DND-41 (cell line): ENCODE measurements at regions not wholly inside any gene's neighbourhood (a gene's known extent, or its start where the extent isn't known, plus 50 kb on each side); places are given as distances from the start of the nearest gene placed in this dataset.
"Not testable (repeated sequence)": the region's sequence is repeated elsewhere in the genome, so short reads cannot be mapped to it uniquely, and the experiment has no call there.

Experiments
- ATAC-seq: fragments of 200-7000 bp; cut with Tn5 transposase; 3 replicates; pipeline ENCODE4 v1.9.1; 2021; ENCODE audit warnings: low read depth; ENCODE audit not compliant: insufficient read depth
- DNase-seq: peaks from one replicate; pipeline ENCODE4 v3.0.0-alpha.2; 2020
- H2AFZ ChIP-seq: 2 replicates; pipeline ENCODE4 v1.6.0; 2012; ENCODE audit warnings: low read depth, low read length
- H3K27ac ChIP-seq: 2 replicates; pipeline ENCODE4 v1.5.1; 2012; ENCODE audit warnings: low read length, inconsistent platforms
- H3K27me3 ChIP-seq: fragments of 200-600 bp; sonication (generic); 2 replicates; pipeline ENCODE4 v1.6.0; 2012; ENCODE audit warnings: low read length, mild to moderate bottlenecking, inconsistent platforms; ENCODE audit not compliant: insufficient read depth, poor library complexity
- H3K36me3 ChIP-seq: 2 replicates; pipeline ENCODE4 v1.5.1; 2012; ENCODE audit warnings: low read length, inconsistent platforms; ENCODE audit not compliant: insufficient read depth
- H3K4me1 ChIP-seq: 2 replicates; pipeline ENCODE4 v1.5.1; 2012; ENCODE audit warnings: mild to moderate bottlenecking, low read length; ENCODE audit not compliant: insufficient read depth
- H3K4me2 ChIP-seq: 2 replicates; pipeline ENCODE4 v1.6.0; 2012; ENCODE audit warnings: mild to moderate bottlenecking, moderate library complexity, low read length, inconsistent platforms; ENCODE audit not compliant: insufficient read depth
- H3K4me3 ChIP-seq, 2 experiments: fragments of 200-600 bp in 1 of 2; shearing (Covaris generic) in 1 of 2; 2 replicates each; pipeline ENCODE4 v1.5.1; 2012 to 2016; ENCODE audit warnings: inconsistent platforms in 2 of 2, low read length in 2 of 2, mild to moderate bottlenecking in 2 of 2, low read depth in 1 of 2, moderate library complexity in 1 of 2
- H3K79me2 ChIP-seq: 2 replicates; pipeline ENCODE4 v1.6.0; 2012; ENCODE audit warnings: low read length, inconsistent platforms; ENCODE audit not compliant: insufficient read depth
- H3K9ac ChIP-seq: 2 replicates; pipeline ENCODE4 v1.6.0; 2012; ENCODE audit warnings: low read depth, mild to moderate bottlenecking, inconsistent platforms, low read length, moderate library complexity
- H3K9me3 ChIP-seq: 2 replicates; pipeline ENCODE4 v1.5.1; 2012; ENCODE audit warnings: low read length, moderate library complexity, mild to moderate bottlenecking, inconsistent platforms; ENCODE audit not compliant: insufficient read depth, severe bottlenecking
- H4K20me1 ChIP-seq: 2 replicates; pipeline ENCODE4 v1.6.0; 2012; ENCODE audit warnings: low read length; ENCODE audit not compliant: insufficient read depth
- EZH2 ChIP-seq: IDR thresholded peaks from 3 replicates; pipeline ENCODE4 v1.6.1; 2012; ENCODE audit warnings: borderline replicate concordance, low read depth, mild to moderate bottlenecking, moderate library complexity, low read length, inconsistent platforms; ENCODE audit not compliant: severe bottlenecking
- TF ChIP-seq, protein P1 (sequence below): IDR thresholded peaks from 2 replicates; pipeline ENCODE4 v1.5.1; 2012; ENCODE audit warnings: borderline replicate concordance, low read length, moderate library complexity, mild to moderate bottlenecking; ENCODE audit not compliant: poor library complexity, severe bottlenecking; ENCODE audit errors: extremely low read depth

GRCh38 chr2:10196948-10197696 lies 74.6 kb downstream of the RRM2 start:
- Histone ChIP-seq H3K4me2 (no peak overlapping the region), H3K36me3 (peaks cover 81% of the 10 kb centered on the region), H3K4me1 (no peaks in the 10 kb centered on the region), H3K27me3 (no peaks in the 10 kb centered on the region), H3K27ac (no peak overlapping the region), H3K4me3 (no peak overlapping the region), H3K9me3 (no peaks in the 10 kb centered on the region), H3K79me2 (no peaks in the 10 kb centered on the region), H2AFZ (no peak overlapping the region), H4K20me1 (peaks cover 39% of the 10 kb centered on the region), H3K9ac (no peak overlapping the region)
- no peak for TF ChIP-seq EZH2
- DNase-seq (no peak), ATAC-seq (no peak)

DNA sequence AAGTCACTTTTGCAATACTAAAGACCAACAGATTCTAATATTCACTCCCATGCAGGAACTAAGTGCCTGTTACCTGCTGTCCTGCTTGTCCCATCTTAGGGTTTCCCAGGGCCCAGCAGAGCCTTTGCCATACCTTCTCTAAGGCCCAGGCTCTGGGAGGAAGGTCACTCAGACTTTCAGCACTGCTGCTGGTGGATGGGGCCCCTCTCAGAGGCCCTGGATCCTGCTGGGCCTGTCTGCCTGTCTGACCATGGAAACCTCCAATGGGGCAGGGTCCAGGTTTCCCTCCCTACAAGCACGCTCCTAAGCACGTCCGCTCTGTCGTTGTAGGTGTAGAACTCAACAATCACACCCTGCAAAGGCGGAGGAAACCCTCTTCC lies 75.1 kb downstream of the RRM2 start:
- no peaks in the 10 kb centered on the region for H3K9me3 ChIP-seq
- H3K4me1 ChIP-seq, result no peaks in the 10 kb centered on the region
- H3K36me3 ChIP-seq, result peaks cover 81% of the 10 kb centered on the region
- DNase-seq (no peak), ATAC-seq (0 out of 3 replicates have a peak, but pooled peaks have one; percentile 17)
- peaks cover 33% of the 10 kb centered on the region for H4K20me1 ChIP-seq
- H2AFZ ChIP-seq, result no peak overlapping the region
- no peaks in the 10 kb centered on the region for H3K79me2 ChIP-seq
- H3K27ac ChIP-seq, result no peak overlapping the region
- no peak overlapping the region for H3K4me2 ChIP-seq
- TF ChIP-seq EZH2, result no peak
- TF ChIP-seq, protein P1, sequence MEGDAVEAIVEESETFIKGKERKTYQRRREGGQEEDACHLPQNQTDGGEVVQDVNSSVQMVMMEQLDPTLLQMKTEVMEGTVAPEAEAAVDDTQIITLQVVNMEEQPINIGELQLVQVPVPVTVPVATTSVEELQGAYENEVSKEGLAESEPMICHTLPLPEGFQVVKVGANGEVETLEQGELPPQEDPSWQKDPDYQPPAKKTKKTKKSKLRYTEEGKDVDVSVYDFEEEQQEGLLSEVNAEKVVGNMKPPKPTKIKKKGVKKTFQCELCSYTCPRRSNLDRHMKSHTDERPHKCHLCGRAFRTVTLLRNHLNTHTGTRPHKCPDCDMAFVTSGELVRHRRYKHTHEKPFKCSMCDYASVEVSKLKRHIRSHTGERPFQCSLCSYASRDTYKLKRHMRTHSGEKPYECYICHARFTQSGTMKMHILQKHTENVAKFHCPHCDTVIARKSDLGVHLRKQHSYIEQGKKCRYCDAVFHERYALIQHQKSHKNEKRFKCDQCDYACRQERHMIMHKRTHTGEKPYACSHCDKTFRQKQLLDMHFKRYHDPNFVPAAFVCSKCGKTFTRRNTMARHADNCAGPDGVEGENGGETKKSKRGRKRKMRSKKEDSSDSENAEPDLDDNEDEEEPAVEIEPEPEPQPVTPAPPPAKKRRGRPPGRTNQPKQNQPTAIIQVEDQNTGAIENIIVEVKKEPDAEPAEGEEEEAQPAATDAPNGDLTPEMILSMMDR, result no peak
- no peak overlapping the region for H3K9ac ChIP-seq
- no peaks in the 10 kb centered on the region for H3K27me3 ChIP-seq
- H3K4me3 ChIP-seq, result no peak overlapping the region

DNA sequence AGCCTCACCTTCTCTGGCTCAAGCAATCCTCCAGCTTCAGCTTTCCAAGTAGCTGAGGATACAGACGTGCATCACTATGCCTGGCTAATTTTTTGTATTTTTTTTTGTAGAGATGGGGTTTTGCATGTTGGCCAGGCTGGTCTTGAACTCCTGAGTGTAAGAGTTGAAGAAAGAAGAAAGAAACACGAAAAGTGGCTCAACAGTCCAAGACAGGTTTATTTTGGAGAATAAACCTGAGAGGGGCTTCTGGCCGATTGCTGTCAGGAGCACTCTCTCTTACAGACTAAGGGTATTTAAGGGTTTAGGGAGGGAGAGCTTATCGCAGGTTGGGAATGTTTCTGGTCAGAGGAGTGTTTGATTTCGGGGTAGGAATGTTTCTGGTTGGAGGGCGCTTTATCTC lies 75.9 kb downstream of the RRM2 start:
- ATAC-seq, H3K9ac ChIP-seq, H2AFZ ChIP-seq, H3K79me2 ChIP-seq, H3K4me1 ChIP-seq, H3K9me3 ChIP-seq, H3K4me2 ChIP-seq, DNase-seq, H3K4me3 ChIP-seq, H3K27ac ChIP-seq, H3K27me3 ChIP-seq: not testable (repeated sequence)
- Histone ChIP-seq H4K20me1 (peaks cover 25% of the 10 kb centered on the region), H3K36me3 (peaks cover 81% of the 10 kb centered on the region)

GRCh38 chr2:10201201-10201600 lies 78.7 kb downstream of the RRM2 start:
- ATAC-seq (no peak), DNase-seq (no peak)
- Histone ChIP-seq H3K9ac (no peak overlapping the region), H3K4me3 (no peak overlapping the region), H3K4me2 (no peak overlapping the region), H2AFZ (no peak overlapping the region), H3K79me2 (no peaks in the 10 kb centered on the region), H3K9me3 (no peaks in the 10 kb centered on the region), H3K4me1 (no peaks in the 10 kb centered on the region), H3K36me3 (peaks cover 75% of the 10 kb centered on the region), H3K27me3 (no peaks in the 10 kb centered on the region), H4K20me1 (peaks cover 18% of the 10 kb centered on the region), H3K27ac (no peak overlapping the region)
- no peak for TF ChIP-seq EZH2
- TF ChIP-seq, protein P1, result no peak
